GM21717 (cell line): ENCODE measurements at regions not wholly inside any gene's neighbourhood (a gene's known extent, or its start where the extent isn't known, plus 50 kb on each side); places are given as distances from the start of the nearest gene placed in this dataset.
"Not testable (repeated sequence)": the region's sequence is repeated elsewhere in the genome, so short reads cannot be mapped to it uniquely, and the experiment has no call there.

ENCODE experiments used
- ATAC-seq: cut with Tn5 transposase; IDR thresholded peaks from one replicate; pipeline ENCODE4 v1.9.1; 2021; ENCODE audit warnings: mild to moderate bottlenecking, moderate library complexity; ENCODE audit not compliant: unreplicated experiment

- no peak for ATAC-seq
Observed at GRCh38 chr15:81779181-81779580, 266.6 kb downstream of the MEX3B start.

- ATAC-seq = no peak
Observed at GRCh38 chr15:81777546-81777945, 268.3 kb downstream of the MEX3B start.

GRCh38 chr15:81776976-81777375 lies 268.8 kb downstream of the MEX3B start:
- ATAC-seq = no peak

- not testable (repeated sequence) for ATAC-seq
Observed at GRCh38 chr15:81775779-81776178, 270.0 kb downstream of the MEX3B start.

- ATAC-seq = no peak
Observed at GRCh38 chr15:81774309-81774708, 271.5 kb downstream of the MEX3B start.

- ATAC-seq = no peak
Observed at GRCh38 chr15:81768773-81769172, 277.0 kb downstream of the MEX3B start.

- no peak for ATAC-seq
Observed at GRCh38 chr15:81766829-81767475, 278.9 kb downstream of the MEX3B start.

GRCh38 chr15:81765816-81766215 lies 280.0 kb downstream of the MEX3B start:
- ATAC-seq = no peak

- no peak for ATAC-seq
Observed at GRCh38 chr15:81763304-81763703, 282.5 kb downstream of the MEX3B start.

- ATAC-seq = no peak
Observed at GRCh38 chr15:81760686-81761085, 285.1 kb downstream of the MEX3B start.

GRCh38 chr15:81758818-81759284 lies 287.0 kb downstream of the MEX3B start:
- no peak for ATAC-seq

GRCh38 chr15:81755626-81756025 lies 290.2 kb downstream of the MEX3B start:
- no peak for ATAC-seq

- ATAC-seq = no peak
Observed at GRCh38 chr15:81754078-81754477, 291.7 kb downstream of the MEX3B start.

- no peak for ATAC-seq
Observed at GRCh38 chr15:81752974-81753373, 292.8 kb downstream of the MEX3B start.

GRCh38 chr15:81752546-81752942 lies 293.3 kb downstream of the MEX3B start:
- no peak for ATAC-seq

- no peak for ATAC-seq
Observed at GRCh38 chr15:81751816-81752545, 293.8 kb downstream of the MEX3B start.

GRCh38 chr15:81751256-81751655 lies 294.6 kb downstream of the MEX3B start:
- no peak for ATAC-seq

- ATAC-seq = no peak
Observed at GRCh38 chr15:81749716-81750375, 296.0 kb downstream of the MEX3B start.

- no peak for ATAC-seq
Observed at GRCh38 chr15:81747482-81747881, 298.3 kb downstream of the MEX3B start.

- no peak for ATAC-seq
Observed at GRCh38 chr15:81747026-81747425, 298.8 kb downstream of the MEX3B start.

GRCh38 chr15:81744364-81744763 lies 301.5 kb downstream of the MEX3B start:
- no peak for ATAC-seq

GRCh38 chr15:81740416-81740815 lies 305.4 kb downstream of the MEX3B start:
- ATAC-seq = no peak
